ENCODE measurements at regions not wholly inside any gene's neighbourhood (a gene's known extent, or its start where the extent isn't known, plus 50 kb on each side); places are given as distances from the start of the nearest gene placed in this dataset.
A peak's percentile ranks its signal among the peaks of the same experiment; 100 is the strongest.

- TF ChIP-seq CTCF (IDR thresholded peaks at IDR 0.05; ENCODE audit: low read depth, low read length): no peak
- no peak for DNase-seq (ENCODE audit: low read depth, low spot score)
- no peak overlapping the region for H3K4me3 ChIP-seq (ENCODE audit: low read depth, low read length)
- POLR2A ChIA-PET: interaction anchor here (1.0 kb wide), 1 partner anchor 97 kb away, joined by 8 read pairs; no protein-coding TSS in a partner anchor
- no peak overlapping the region for H3K27ac ChIP-seq (ENCODE audit: low read depth, low read length)
- CTCF ChIA-PET: interaction anchor here (2.6 kb wide), 1 partner anchor 9 kb away, joined by 10 read pairs; no protein-coding TSS in a partner anchor
- H3K27me3 ChIP-seq (ENCODE audit: control insufficient read depth, insufficient read depth, low read length): no peaks in the 10 kb centered on the region
- H3K9me3 ChIP-seq (ENCODE audit: control insufficient read depth, insufficient read depth, low read length): no peaks in the 10 kb centered on the region
These were observed 205.3 kb downstream of the ZIC4 start for GRCh38 chr3:147201086-147201485.

- Histone ChIP-seq H3K4me3 (ENCODE audit: low read depth, low read length) (no peak overlapping the region), H3K27me3 (ENCODE audit: control insufficient read depth, insufficient read depth, low read length) (no peaks in the 10 kb centered on the region), H3K9me3 (ENCODE audit: control insufficient read depth, insufficient read depth, low read length) (no peaks in the 10 kb centered on the region), H3K27ac (ENCODE audit: low read depth, low read length) (no peak overlapping the region)
- POLR2A ChIA-PET: interaction anchor here (0.6 to 1.0 kb wide), 2 partner anchors 97 to 1003 kb away, joined by 3 to 8 read pairs; no protein-coding TSS in a partner anchor
- no peak for TF ChIP-seq CTCF (IDR thresholded peaks at IDR 0.05; ENCODE audit: low read depth, low read length)
- peak; percentile 61 for DNase-seq (ENCODE audit: low read depth, low spot score)
- CTCF ChIA-PET: interaction anchor here (2.6 kb wide), 1 partner anchor 9 kb away, joined by 10 read pairs; no protein-coding TSS in a partner anchor
These were observed 205.8 kb downstream of the ZIC4 start for GRCh38 chr3:147200545-147200944.

GRCh38 chr3:147197739-147198138 lies 208.6 kb downstream of the ZIC4 start:
- Histone ChIP-seq H3K27ac (ENCODE audit: low read depth, low read length) (no peak overlapping the region), H3K9me3 (ENCODE audit: control insufficient read depth, insufficient read depth, low read length) (no peaks in the 10 kb centered on the region), H3K27me3 (ENCODE audit: control insufficient read depth, insufficient read depth, low read length) (no peaks in the 10 kb centered on the region), H3K4me3 (ENCODE audit: low read depth, low read length) (no peak overlapping the region)
- no peak for DNase-seq (ENCODE audit: low read depth, low spot score)
- no peak for TF ChIP-seq CTCF (IDR thresholded peaks at IDR 0.05; ENCODE audit: low read depth, low read length)
- ChIA-PET CTCF (interaction anchor here (2.3 kb wide), 1 partner anchor 78 kb away, joined by 10 read pairs; no protein-coding TSS in a partner anchor), POLR2A (no interaction called here)

- Histone ChIP-seq H3K4me3 (ENCODE audit: low read depth, low read length) (no peak overlapping the region), H3K27ac (ENCODE audit: low read depth, low read length) (no peak overlapping the region), H3K27me3 (ENCODE audit: control insufficient read depth, insufficient read depth, low read length) (no peaks in the 10 kb centered on the region), H3K9me3 (ENCODE audit: control insufficient read depth, insufficient read depth, low read length) (no peaks in the 10 kb centered on the region)
- POLR2A ChIA-PET: no interaction called here
- CTCF ChIA-PET: no interaction called here
- no peak for DNase-seq (ENCODE audit: low read depth, low spot score)
- no peak for TF ChIP-seq CTCF (IDR thresholded peaks at IDR 0.05; ENCODE audit: low read depth, low read length)
These were observed 210.5 kb downstream of the ZIC4 start for GRCh38 chr3:147195887-147196286.

- no peaks in the 10 kb centered on the region for H3K27me3 ChIP-seq (ENCODE audit: control insufficient read depth, insufficient read depth, low read length)
- peak; percentile 85 for TF ChIP-seq CTCF (IDR thresholded peaks at IDR 0.05; ENCODE audit: low read depth, low read length)
- H3K4me3 ChIP-seq (ENCODE audit: low read depth, low read length): no peak overlapping the region
- ChIA-PET CTCF (interaction anchor here (0.6 to 3.4 kb wide), 39 partner anchors 8 to 897 kb away, joined by 3 to 53 read pairs (median 4); no protein-coding TSS in a partner anchor), POLR2A (no interaction called here)
- no peaks in the 10 kb centered on the region for H3K9me3 ChIP-seq (ENCODE audit: control insufficient read depth, insufficient read depth, low read length)
- no peak overlapping the region for H3K27ac ChIP-seq (ENCODE audit: low read depth, low read length)
- peak; percentile 61 for DNase-seq (ENCODE audit: low read depth, low spot score)
These were observed 214.5 kb downstream of the ZIC4 start for GRCh38 chr3:147191795-147192385.
